Mucosa of rectum (tissue), 2 donors: ENCODE measurements at regions not wholly inside any gene's neighbourhood (a gene's known extent, or its start where the extent isn't known, plus 50 kb on each side); places are given as distances from the start of the nearest gene placed in this dataset.

Experiments used
- H3K27ac ChIP-seq, 2 donors: one replicate each; pipeline ENCODE4 v1.7.0; 2013; ENCODE audit warnings: inconsistent platforms in 2 of 2, low read depth in 2 of 2, low read length in 2 of 2
- H3K27me3 ChIP-seq, 2 donors: one replicate each; pipeline ENCODE4 v1.7.0; 2013; ENCODE audit warnings: low read length in 2 of 2; ENCODE audit not compliant: control insufficient read depth in 2 of 2, insufficient read depth in 2 of 2
- H3K36me3 ChIP-seq, 2 donors: one replicate each; pipeline ENCODE4 v1.7.0; 2013; ENCODE audit warnings: low read length in 2 of 2; ENCODE audit not compliant: control insufficient read depth in 2 of 2, insufficient read depth in 2 of 2
- H3K4me1 ChIP-seq, 2 donors: one replicate each; pipeline ENCODE4 v1.7.0; 2013; ENCODE audit warnings: low read length in 2 of 2, mild to moderate bottlenecking in 1 of 2; ENCODE audit not compliant: control insufficient read depth in 2 of 2, insufficient read depth in 2 of 2
- H3K4me3 ChIP-seq, 2 donors: one replicate each; pipeline ENCODE4 v1.7.0; 2013; ENCODE audit warnings: low read length in 2 of 2
- H3K9ac ChIP-seq, 2 donors: one replicate each; pipeline ENCODE4 v1.7.0; 2013; ENCODE audit warnings: low read length in 2 of 2, low read depth in 1 of 2, mild to moderate bottlenecking in 1 of 2
- H3K9me3 ChIP-seq, 2 donors: one replicate each; pipeline ENCODE4 v1.7.0; 2013; ENCODE audit warnings: low read length in 2 of 2; ENCODE audit not compliant: control insufficient read depth in 2 of 2
- donor health status: healthy.
- donor health status: Normal muscosa, but diverticular disease.

DNA sequence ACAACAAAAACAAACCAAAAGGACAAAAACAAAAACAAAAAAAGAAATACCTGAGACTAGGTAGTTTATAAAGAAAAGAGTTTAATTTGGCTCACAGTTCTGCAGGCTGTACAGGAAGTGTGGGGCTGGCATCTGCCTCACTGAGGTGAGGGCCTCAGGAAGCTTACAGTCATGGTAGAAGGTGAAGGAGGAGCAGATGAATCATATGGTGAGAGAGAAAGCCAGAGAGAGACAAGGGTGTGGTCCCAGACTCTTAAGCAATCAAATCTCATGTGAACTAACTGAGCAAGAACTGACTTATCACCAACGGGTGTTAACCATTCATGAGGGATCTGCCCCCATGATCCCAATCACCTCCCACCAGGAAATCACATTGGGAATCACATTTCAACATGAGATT, 58.8 kb upstream of the ZBED5 start:
- H3K9ac ChIP-seq = no peak overlapping the region
- no peak overlapping the region for H3K4me3 ChIP-seq
- no peaks in the 10 kb centered on the region for H3K27me3 ChIP-seq
- H3K36me3 ChIP-seq = no peaks in the 10 kb centered on the region
- no peak overlapping the region for H3K27ac ChIP-seq
- H3K9me3 ChIP-seq = no peaks in the 10 kb centered on the region
- H3K4me1 ChIP-seq = peaks cover 0 to 2% of the 10 kb centered on the region in 2 donors

DNA sequence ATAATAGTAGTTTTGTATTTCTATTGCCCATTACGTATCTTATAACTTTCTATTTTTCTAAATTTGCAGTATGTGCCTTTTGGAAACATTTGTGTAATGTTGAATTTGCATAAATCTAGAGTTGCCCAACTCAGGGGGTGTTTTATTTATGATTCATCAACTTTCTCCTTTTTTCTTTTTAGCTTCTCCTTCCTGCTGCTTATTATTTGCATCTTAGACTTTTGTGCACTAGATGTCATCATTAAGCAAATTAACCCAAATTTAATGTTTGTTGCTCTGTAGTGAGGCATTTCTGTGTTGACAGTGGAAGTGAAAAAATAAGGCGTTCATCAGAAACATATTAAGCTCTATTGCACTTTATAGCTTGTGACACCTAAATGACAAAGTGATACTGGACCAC, 56.2 kb upstream of the ZBED5 start:
- H3K27ac ChIP-seq = no peak overlapping the region
- no peaks in the 10 kb centered on the region for H3K36me3 ChIP-seq
- no peaks in the 10 kb centered on the region for H3K27me3 ChIP-seq
- H3K4me3 ChIP-seq = no peak overlapping the region
- no peak overlapping the region for H3K9ac ChIP-seq
- H3K4me1 ChIP-seq = peaks cover 2 to 4% of the 10 kb centered on the region in 2 donors
- no peaks in the 10 kb centered on the region for H3K9me3 ChIP-seq

DNA sequence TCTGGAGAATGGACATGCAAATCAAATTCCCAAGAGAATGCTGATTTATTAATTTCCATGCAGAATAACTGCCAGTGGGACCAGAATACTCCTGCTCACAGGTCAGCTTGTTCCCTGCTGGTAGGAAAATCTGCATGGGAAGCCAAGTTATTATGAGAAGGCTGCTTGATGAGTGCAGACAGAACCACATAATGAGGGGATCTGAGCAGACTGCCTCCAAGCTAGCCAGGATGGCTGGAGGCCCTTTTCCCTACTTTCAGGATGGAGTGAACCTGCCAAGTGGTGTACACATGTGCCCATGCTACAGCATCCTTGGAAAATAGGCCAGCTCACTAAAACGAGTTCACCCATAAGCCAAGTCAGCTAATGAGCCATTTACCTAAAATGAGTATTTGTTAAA, 55.2 kb upstream of the ZBED5 start:
- Histone ChIP-seq H3K9ac (no peak overlapping the region), H3K27ac (no peak overlapping the region), H3K36me3 (no peaks in the 10 kb centered on the region), H3K9me3 (no peaks in the 10 kb centered on the region), H3K27me3 (no peaks in the 10 kb centered on the region), H3K4me1 (peaks cover 2 to 4% of the 10 kb centered on the region in 2 donors), H3K4me3 (no peak overlapping the region)

DNA sequence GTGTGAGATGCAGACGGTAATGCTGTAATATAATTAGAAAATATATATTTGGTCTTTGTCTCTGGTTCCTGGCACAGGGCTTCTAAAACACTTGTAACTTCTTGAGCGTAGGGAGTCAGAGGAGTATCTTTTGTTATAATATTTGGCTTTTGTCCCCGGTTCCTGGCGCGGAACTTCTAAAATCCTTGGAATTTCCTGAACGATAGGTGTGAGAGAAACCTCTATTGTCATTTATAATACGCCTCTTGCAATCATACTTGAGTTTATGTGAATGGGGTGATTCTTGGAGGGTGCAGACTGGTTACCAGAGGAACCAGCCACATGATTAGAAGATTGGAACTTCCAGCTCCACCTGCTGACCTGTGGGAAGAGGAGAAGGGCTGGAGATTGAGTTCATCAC, 54.1 kb upstream of the ZBED5 start:
- H3K9ac ChIP-seq = no peak overlapping the region
- H3K9me3 ChIP-seq = no peaks in the 10 kb centered on the region
- peaks cover 0 to 4% of the 10 kb centered on the region in 2 donors for H3K4me1 ChIP-seq
- no peaks in the 10 kb centered on the region for H3K36me3 ChIP-seq
- no peak overlapping the region for H3K27ac ChIP-seq
- no peaks in the 10 kb centered on the region for H3K27me3 ChIP-seq
- H3K4me3 ChIP-seq = no peak overlapping the region

DNA sequence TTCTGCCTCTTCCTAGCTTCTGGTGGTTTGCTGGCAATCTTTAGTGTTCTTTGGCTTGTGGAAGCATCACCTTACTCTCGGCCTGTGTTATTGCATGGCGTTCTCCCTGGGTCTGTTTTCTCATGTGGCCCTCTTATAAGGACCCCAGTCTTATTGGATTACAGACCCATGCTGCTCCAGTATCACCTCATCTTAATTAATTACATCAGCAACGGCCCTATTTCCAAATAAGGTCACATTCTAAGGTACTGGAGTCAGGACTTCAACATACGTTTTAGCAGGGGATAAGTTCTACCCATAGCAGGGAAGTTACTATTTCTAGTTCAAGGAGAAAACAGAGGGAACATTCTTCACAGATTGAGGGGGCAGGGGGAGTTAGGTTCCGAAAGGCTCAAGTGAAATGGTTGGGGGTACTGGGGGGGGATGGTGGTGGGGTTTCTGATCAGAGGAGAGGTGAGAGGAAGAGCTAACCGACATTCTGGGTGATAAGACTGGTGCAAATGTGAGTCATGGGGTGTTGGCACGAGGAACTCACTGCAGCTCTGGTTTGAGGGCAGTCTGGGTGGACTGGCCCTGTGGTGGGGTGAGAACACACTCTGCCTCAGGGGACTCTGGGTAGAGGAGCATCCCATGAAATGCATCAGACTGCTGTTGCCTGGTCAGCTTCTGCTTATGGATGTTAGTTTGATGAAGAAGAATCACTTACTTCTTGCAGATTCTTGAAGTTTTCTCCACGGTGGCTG, 51.5 kb upstream of the ZBED5 start:
- no peak overlapping the region for H3K4me3 ChIP-seq
- no peak overlapping the region for H3K27ac ChIP-seq
- H3K4me1 ChIP-seq = peaks cover 0 to 4% of the 10 kb centered on the region in 2 donors
- no peak overlapping the region for H3K9ac ChIP-seq
- no peaks in the 10 kb centered on the region for H3K36me3 ChIP-seq
- H3K9me3 ChIP-seq = no peaks in the 10 kb centered on the region
- no peaks in the 10 kb centered on the region for H3K27me3 ChIP-seq

DNA sequence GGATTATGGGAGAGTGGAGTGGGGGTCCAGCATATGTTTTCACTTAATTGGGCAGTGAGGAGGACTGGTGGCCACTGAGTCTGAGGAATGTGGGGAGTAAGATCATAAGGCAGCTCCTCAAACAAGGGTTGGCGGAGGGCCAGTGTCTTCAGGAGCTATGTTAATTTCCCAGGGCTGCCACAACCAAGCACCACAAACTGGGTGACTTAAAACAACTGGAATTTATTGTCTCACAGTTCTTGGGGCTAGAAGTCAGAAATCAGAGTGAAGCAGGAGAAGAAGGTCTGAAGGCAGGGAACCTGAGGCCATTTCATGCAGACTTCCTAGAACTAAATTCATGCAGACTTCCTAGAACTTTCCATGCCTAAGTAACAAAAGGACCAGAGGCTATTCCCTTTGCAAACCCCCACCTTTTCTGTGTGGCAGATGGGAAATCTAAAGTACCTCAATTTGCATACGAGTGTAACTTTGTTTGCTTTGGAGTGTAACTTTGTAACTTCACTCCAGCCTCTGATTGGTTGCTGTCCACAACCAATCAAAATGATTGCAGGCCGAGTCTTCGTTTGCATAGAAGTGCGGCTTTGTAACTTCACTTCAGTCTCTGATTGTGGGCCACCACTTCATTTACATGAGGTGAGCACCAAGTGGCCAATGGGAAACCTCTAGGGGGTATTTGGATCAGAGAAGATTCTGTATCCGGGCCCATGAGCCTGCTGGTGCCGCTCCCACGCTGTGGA, 50.5 kb upstream of the ZBED5 start:
- H3K9ac ChIP-seq = no peak overlapping the region
- peaks cover 0 to 4% of the 10 kb centered on the region in 2 donors for H3K4me1 ChIP-seq
- H3K27ac ChIP-seq = no peak overlapping the region
- no peaks in the 10 kb centered on the region for H3K9me3 ChIP-seq
- H3K27me3 ChIP-seq = no peaks in the 10 kb centered on the region
- no peak overlapping the region for H3K4me3 ChIP-seq
- no peaks in the 10 kb centered on the region for H3K36me3 ChIP-seq
